ENCODE measurements at regions not wholly inside any gene's neighbourhood (a gene's known extent, or its start where the extent isn't known, plus 50 kb on each side); places are given as distances from the start of the nearest gene placed in this dataset.

- no peak for DNase-seq (ENCODE audit: low read depth)
- no peak for TF ChIP-seq CTCF (conservative IDR thresholded peaks at IDR 0.05; ENCODE audit: control insufficient read depth, insufficient read depth, low read depth, low read length)
- H3K4me3 ChIP-seq (ENCODE audit: control insufficient read depth, low read depth, low read length), result no peak overlapping the region
These were observed 595.7 kb upstream of the POU3F4 start for GRCh38 chrX:82912382-82912781.

GRCh38 chrX:82934980-82935379, 573.1 kb upstream of the POU3F4 start:
- no peak overlapping the region for H3K4me3 ChIP-seq (ENCODE audit: control insufficient read depth, low read depth, low read length)
- no peak for DNase-seq (ENCODE audit: low read depth)
- no peak for TF ChIP-seq CTCF (conservative IDR thresholded peaks at IDR 0.05; ENCODE audit: control insufficient read depth, insufficient read depth, low read depth, low read length)

- TF ChIP-seq CTCF (conservative IDR thresholded peaks at IDR 0.05; ENCODE audit: control insufficient read depth, insufficient read depth, low read depth, low read length), result no peak
- DNase-seq (ENCODE audit: low read depth), result no peak
- H3K4me3 ChIP-seq (ENCODE audit: control insufficient read depth, low read depth, low read length), result no peak overlapping the region
These were observed 562.8 kb upstream of the POU3F4 start for GRCh38 chrX:82945332-82945731.

GRCh38 chrX:82961129-82961528, 547.0 kb upstream of the POU3F4 start:
- no peak for DNase-seq (ENCODE audit: low read depth)
- no peak overlapping the region for H3K4me3 ChIP-seq (ENCODE audit: control insufficient read depth, low read depth, low read length)
- no peak for TF ChIP-seq CTCF (conservative IDR thresholded peaks at IDR 0.05; ENCODE audit: control insufficient read depth, insufficient read depth, low read depth, low read length)

GRCh38 chrX:82973646-82974045, 534.4 kb upstream of the POU3F4 start:
- H3K4me3 ChIP-seq (ENCODE audit: control insufficient read depth, low read depth, low read length), result no peak overlapping the region
- no peak for DNase-seq (ENCODE audit: low read depth)
- no peak for TF ChIP-seq CTCF (conservative IDR thresholded peaks at IDR 0.05; ENCODE audit: control insufficient read depth, insufficient read depth, low read depth, low read length)

- no peak overlapping the region for H3K4me3 ChIP-seq (ENCODE audit: control insufficient read depth, low read depth, low read length)
- no peak for DNase-seq (ENCODE audit: low read depth)
- TF ChIP-seq CTCF (conservative IDR thresholded peaks at IDR 0.05; ENCODE audit: control insufficient read depth, insufficient read depth, low read depth, low read length), result no peak
These were observed 509.9 kb upstream of the POU3F4 start for GRCh38 chrX:82998163-82998562.

- H3K4me3 ChIP-seq (ENCODE audit: control insufficient read depth, low read depth, low read length), result no peak overlapping the region
- no peak for TF ChIP-seq CTCF (conservative IDR thresholded peaks at IDR 0.05; ENCODE audit: control insufficient read depth, insufficient read depth, low read depth, low read length)
- no peak for DNase-seq (ENCODE audit: low read depth)
These were observed 504.1 kb upstream of the POU3F4 start for GRCh38 chrX:83004012-83004411.
